ENCODE measurements at regions not wholly inside any gene's neighbourhood (a gene's known extent, or its start where the extent isn't known, plus 50 kb on each side); places are given as distances from the start of the nearest gene placed in this dataset.

DNA sequence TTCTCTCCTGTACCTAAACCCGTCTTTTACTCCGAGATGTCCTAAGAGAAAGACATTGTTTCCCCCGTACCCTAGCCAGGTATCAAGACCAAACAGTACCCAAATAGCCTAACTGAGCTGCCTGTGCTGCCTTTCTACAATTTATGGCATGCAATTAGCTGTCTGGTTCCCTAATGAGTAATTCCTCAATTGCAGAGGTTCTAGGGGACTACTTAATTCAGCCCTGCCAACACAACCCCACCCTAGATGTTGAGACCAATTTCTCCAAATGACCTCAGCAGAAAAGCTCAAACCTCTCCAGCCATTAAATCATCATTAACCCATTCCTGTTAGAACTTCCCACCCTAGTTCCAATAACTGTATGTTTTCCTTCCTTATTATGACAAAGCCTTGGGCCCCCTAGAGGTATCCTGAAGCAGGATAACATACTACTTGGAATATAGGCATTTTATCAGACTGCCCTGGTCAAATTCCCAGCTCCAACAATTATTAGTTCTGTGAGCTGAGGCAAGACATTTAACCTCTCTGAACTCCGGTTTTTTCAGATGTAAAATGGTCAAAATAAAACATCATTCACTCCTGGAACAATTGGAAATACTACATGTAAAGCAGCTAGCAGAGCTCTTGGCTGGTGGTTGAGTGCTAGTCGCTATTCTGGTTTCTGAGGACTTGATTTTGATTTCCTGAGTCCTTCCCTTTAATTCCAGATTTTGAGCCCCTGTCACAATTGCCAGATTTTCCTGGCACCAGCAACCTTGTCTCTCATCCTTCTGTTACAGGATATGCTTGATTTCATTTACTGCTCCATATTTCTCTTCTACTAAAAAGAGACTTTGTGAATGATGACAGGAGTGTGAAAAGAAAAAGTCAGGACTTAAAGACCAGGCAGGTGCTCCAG lies 244.6 kb upstream of the TENM3 start:
- TF ChIP-seq, protein P1, sequence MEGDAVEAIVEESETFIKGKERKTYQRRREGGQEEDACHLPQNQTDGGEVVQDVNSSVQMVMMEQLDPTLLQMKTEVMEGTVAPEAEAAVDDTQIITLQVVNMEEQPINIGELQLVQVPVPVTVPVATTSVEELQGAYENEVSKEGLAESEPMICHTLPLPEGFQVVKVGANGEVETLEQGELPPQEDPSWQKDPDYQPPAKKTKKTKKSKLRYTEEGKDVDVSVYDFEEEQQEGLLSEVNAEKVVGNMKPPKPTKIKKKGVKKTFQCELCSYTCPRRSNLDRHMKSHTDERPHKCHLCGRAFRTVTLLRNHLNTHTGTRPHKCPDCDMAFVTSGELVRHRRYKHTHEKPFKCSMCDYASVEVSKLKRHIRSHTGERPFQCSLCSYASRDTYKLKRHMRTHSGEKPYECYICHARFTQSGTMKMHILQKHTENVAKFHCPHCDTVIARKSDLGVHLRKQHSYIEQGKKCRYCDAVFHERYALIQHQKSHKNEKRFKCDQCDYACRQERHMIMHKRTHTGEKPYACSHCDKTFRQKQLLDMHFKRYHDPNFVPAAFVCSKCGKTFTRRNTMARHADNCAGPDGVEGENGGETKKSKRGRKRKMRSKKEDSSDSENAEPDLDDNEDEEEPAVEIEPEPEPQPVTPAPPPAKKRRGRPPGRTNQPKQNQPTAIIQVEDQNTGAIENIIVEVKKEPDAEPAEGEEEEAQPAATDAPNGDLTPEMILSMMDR (IDR thresholded peaks at IDR 0.05; ENCODE audit: unreplicated experiment): no peak
- Mint-ChIP-seq H3K27ac (no peak overlapping the region), H3K4me1 (ENCODE audit: low read depth) (no peaks in the 10 kb centered on the region), H3K27me3 (peaks cover 3% of the 10 kb centered on the region), H3K4me3 (ENCODE audit: low read depth) (no peak overlapping the region), H3K36me3 (ENCODE audit: insufficient read depth) (no peaks in the 10 kb centered on the region), H3K9me3 (ENCODE audit: low read depth) (no peaks in the 10 kb centered on the region)
- DNase-seq (ENCODE audit: low spot score, unreplicated experiment): no peak

DNA sequence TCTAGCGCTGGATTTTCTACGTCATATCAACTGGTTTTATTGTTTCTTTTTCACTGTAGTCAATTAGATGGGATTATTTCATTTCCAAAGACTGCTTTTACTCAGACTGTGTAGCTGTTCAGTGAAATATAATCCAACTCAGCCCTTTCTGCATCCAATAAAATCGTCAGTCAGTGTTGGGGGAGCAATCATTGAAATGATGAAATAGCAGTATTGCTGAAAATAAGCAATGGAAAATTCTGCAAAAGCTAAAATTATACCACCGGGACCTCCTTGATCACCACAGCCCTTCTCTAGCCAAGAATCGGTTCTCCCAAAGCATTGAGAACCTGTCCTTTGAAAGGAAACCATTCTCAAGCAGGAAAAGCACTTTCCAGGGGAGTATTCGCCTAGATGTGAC lies 243.1 kb upstream of the TENM3 start:
- no peak overlapping the region for H3K27ac Mint-ChIP-seq
- no peak overlapping the region for H3K4me3 Mint-ChIP-seq (ENCODE audit: low read depth)
- H3K27me3 Mint-ChIP-seq: peaks cover 3% of the 10 kb centered on the region
- TF ChIP-seq, protein P1 (IDR thresholded peaks at IDR 0.05; ENCODE audit: unreplicated experiment): no peak
- no peaks in the 10 kb centered on the region for H3K4me1 Mint-ChIP-seq (ENCODE audit: low read depth)
- H3K9me3 Mint-ChIP-seq (ENCODE audit: low read depth): peaks cover 5% of the 10 kb centered on the region
- no peak for DNase-seq (ENCODE audit: low spot score, unreplicated experiment)
- no peaks in the 10 kb centered on the region for H3K36me3 Mint-ChIP-seq (ENCODE audit: insufficient read depth)

GRCh38 chr4:182010876-182011275 lies 232.3 kb upstream of the TENM3 start:
- Mint-ChIP-seq H3K27me3 (no peaks in the 10 kb centered on the region), H3K4me1 (ENCODE audit: low read depth) (no peaks in the 10 kb centered on the region), H3K9me3 (ENCODE audit: low read depth) (no peaks in the 10 kb centered on the region), H3K36me3 (ENCODE audit: insufficient read depth) (no peaks in the 10 kb centered on the region), H3K27ac (no peak overlapping the region), H3K4me3 (ENCODE audit: low read depth) (no peak overlapping the region)
- TF ChIP-seq, protein P1 (IDR thresholded peaks at IDR 0.05; ENCODE audit: unreplicated experiment): no peak
- DNase-seq (ENCODE audit: low spot score, unreplicated experiment): no peak

GRCh38 chr4:182014164-182014563 lies 229.0 kb upstream of the TENM3 start:
- Mint-ChIP-seq H3K36me3 (ENCODE audit: insufficient read depth) (no peaks in the 10 kb centered on the region), H3K27ac (no peak overlapping the region), H3K4me3 (ENCODE audit: low read depth) (no peak overlapping the region), H3K9me3 (ENCODE audit: low read depth) (no peaks in the 10 kb centered on the region), H3K27me3 (no peaks in the 10 kb centered on the region), H3K4me1 (ENCODE audit: low read depth) (no peaks in the 10 kb centered on the region)
- DNase-seq (ENCODE audit: low spot score, unreplicated experiment): no peak
- TF ChIP-seq, protein P1 (IDR thresholded peaks at IDR 0.05; ENCODE audit: unreplicated experiment): no peak

GRCh38 chr4:182015014-182015413 lies 228.2 kb upstream of the TENM3 start:
- no peaks in the 10 kb centered on the region for H3K4me1 Mint-ChIP-seq (ENCODE audit: low read depth)
- no peaks in the 10 kb centered on the region for H3K36me3 Mint-ChIP-seq (ENCODE audit: insufficient read depth)
- H3K4me3 Mint-ChIP-seq (ENCODE audit: low read depth): no peak overlapping the region
- no peak for DNase-seq (ENCODE audit: low spot score, unreplicated experiment)
- no peaks in the 10 kb centered on the region for H3K27me3 Mint-ChIP-seq
- TF ChIP-seq, protein P1 (IDR thresholded peaks at IDR 0.05; ENCODE audit: unreplicated experiment): no peak
- H3K9me3 Mint-ChIP-seq (ENCODE audit: low read depth): no peaks in the 10 kb centered on the region
- H3K27ac Mint-ChIP-seq: no peak overlapping the region
